Neutrophil (primary cell): ENCODE measurements at regions not wholly inside any gene's neighbourhood (a gene's known extent, or its start where the extent isn't known, plus 50 kb on each side); places are given as distances from the start of the nearest gene placed in this dataset.
"Not testable (repeated sequence)": the region's sequence is repeated elsewhere in the genome, so short reads cannot be mapped to it uniquely, and the experiment has no call there.

Source experiments
- H3K27ac ChIP-seq: fragments of 200-600 bp; sonication (generic); 2 replicates; pipeline ENCODE4 v1.5.1; 2016; ENCODE audit warnings: mild to moderate bottlenecking, moderate library complexity
- H3K27me3 ChIP-seq: fragments of 200-600 bp; sonication (generic); 2 replicates; pipeline ENCODE4 v1.6.0; 2016; ENCODE audit warnings: mild to moderate bottlenecking
- H3K36me3 ChIP-seq: fragments of 200-600 bp; sonication (generic); 2 replicates; pipeline ENCODE4 v1.5.1; 2017
- H3K4me1 ChIP-seq, 2 experiments: fragments of 200-600 bp in 1 of 2; sonication (generic) in 1 of 2; 1 replicate in 1 of 2; 2 replicates in 1 of 2; pipeline versions ENCODE4 v1.5.1 to v1.6.1; 2013 to 2016; ENCODE audit warnings: low read depth in 1 of 2, low read length in 1 of 2, mild to moderate bottlenecking in 1 of 2, moderate library complexity in 1 of 2; ENCODE audit not compliant: control insufficient read depth in 1 of 2, insufficient read depth in 1 of 2
- H3K4me3 ChIP-seq, 2 experiments: fragments of 200-600 bp in 1 of 2; sonication (generic) in 1 of 2; 1 replicate in 1 of 2; 2 replicates in 1 of 2; pipeline ENCODE4 v1.5.1; 2013 to 2016; ENCODE audit warnings: low read depth in 1 of 2, low read length in 1 of 2, mild to moderate bottlenecking in 1 of 2, moderate library complexity in 1 of 2
- H3K9me3 ChIP-seq: fragments of 200-600 bp; sonication (generic); 2 replicates; pipeline ENCODE4 v1.5.1; 2016
- TF ChIP-seq, protein P1 (sequence below): fragments of 200-600 bp; sonication (generic); IDR thresholded peaks from 2 replicates; pipeline ENCODE4 v1.5.1; 2016; ENCODE audit warnings: antibody characterized with exemption

DNA sequence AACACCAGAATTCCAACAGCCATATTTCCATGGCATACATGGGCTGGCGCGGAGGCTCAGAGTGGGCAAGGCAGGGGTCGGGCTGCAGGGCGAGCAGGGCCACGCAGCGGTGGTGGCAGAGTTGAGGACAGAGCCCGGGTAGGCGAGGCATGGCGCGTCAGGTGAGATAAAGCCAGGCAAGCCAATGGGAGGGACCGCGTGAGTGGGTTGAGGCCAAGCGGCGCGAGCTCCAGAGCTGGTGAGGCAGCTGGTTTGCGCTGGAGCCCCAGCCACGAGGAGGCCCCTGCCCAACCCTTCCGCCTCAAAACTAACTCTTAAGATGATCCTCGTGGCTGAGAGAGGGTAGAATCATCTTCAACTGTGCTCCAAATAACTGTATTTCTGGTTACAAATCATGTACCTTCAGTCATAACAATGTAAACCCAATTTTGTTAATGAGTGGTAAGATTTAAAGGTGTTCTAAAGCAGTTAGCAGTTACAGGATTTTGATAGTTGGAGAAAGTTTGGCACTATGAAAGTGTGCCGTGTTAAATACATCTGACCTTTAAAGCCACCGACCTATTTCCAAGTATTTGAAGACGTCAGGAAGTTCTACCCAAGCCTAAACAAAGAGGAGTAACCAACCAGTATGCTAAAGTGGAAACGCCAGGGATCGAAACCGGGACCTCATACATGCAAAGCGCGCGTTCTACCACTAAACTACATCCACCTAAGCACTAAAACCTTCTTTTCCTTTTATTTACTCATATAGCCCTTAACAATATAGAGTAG is 107.9 kb downstream of the GPX5 start:
- Histone ChIP-seq H3K9me3 (no peaks in the 10 kb centered on the region), H3K27me3 (peaks cover 68% of the 10 kb centered on the region), H3K36me3 (no peaks in the 10 kb centered on the region), H3K4me3 (no peak overlapping the region), H3K4me1 (no peaks in the 10 kb centered on the region), H3K27ac (no peak overlapping the region)
- TF ChIP-seq, protein P1, sequence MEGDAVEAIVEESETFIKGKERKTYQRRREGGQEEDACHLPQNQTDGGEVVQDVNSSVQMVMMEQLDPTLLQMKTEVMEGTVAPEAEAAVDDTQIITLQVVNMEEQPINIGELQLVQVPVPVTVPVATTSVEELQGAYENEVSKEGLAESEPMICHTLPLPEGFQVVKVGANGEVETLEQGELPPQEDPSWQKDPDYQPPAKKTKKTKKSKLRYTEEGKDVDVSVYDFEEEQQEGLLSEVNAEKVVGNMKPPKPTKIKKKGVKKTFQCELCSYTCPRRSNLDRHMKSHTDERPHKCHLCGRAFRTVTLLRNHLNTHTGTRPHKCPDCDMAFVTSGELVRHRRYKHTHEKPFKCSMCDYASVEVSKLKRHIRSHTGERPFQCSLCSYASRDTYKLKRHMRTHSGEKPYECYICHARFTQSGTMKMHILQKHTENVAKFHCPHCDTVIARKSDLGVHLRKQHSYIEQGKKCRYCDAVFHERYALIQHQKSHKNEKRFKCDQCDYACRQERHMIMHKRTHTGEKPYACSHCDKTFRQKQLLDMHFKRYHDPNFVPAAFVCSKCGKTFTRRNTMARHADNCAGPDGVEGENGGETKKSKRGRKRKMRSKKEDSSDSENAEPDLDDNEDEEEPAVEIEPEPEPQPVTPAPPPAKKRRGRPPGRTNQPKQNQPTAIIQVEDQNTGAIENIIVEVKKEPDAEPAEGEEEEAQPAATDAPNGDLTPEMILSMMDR, result no peak

DNA sequence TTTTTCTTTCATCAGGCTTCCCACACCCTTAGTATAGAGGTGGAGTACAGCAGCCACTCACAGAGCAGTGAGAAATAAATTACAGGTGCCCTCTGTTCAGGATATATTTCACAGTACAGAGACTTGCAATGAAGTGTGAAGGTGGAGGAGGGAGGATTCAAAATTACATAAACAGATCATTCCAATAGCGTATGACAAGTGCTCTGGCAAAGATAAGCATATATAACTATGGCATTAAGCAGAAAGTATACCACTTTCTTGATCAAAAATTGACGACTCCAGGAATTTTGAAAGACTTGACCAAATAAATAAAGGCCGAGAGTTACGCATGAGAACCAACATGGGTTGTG is 108.7 kb downstream of the GPX5 start:
- peaks cover 68% of the 10 kb centered on the region for H3K27me3 ChIP-seq

DNA sequence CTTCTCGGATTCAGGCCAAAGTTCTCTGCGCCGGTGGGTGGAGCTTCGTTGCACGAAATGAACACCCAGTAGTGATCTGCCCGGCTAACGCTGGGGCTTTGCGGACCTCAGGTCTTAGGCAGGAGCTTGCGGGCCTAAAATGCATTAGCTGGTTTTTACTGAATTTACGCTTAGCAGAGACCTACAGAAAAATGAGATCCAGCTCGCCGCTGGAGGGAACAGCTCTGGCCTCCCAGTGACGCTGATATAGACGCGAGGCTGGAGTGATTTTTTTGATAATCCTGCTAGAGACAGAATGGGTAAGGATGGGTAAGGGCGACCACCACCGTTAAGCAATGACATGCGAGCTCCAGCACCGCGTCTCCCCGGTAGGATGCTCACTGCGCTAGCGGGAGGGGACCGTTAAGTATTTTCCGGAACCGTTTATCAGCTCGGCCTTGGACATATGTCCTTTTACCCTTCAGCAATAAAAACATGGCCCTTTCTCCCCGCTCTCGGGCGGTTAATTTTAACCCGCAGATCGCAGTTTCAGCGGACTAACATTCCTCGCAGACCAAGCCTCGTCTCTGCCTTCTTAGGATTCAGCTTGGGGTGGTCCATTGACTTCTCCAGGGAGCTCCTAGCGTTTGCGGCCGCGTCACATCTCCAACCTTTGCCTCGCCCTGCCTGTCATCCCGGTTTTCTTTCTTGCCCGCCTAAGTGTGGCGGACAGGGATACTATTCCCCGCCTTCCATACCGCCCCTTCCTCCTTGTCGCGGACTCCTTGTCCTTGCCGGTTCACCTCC is 109.3 kb downstream of the GPX5 start:
- Histone ChIP-seq H3K36me3 (no peaks in the 10 kb centered on the region), H3K4me1 (no peaks in the 10 kb centered on the region), H3K27ac (no peak overlapping the region), H3K4me3 (no peak overlapping the region), H3K9me3 (no peaks in the 10 kb centered on the region), H3K27me3 (peaks cover 68% of the 10 kb centered on the region)
- TF ChIP-seq, protein P1, result no peak

More for the DNA sequence above, 108.7 kb downstream of the GPX5 start:
- Histone ChIP-seq H3K4me3 (no peak overlapping the region), H3K4me1 (no peaks in the 10 kb centered on the region), H3K36me3 (no peaks in the 10 kb centered on the region), H3K27ac (no peak overlapping the region), H3K9me3 (no peaks in the 10 kb centered on the region)
- TF ChIP-seq, protein P1, result no peak

DNA sequence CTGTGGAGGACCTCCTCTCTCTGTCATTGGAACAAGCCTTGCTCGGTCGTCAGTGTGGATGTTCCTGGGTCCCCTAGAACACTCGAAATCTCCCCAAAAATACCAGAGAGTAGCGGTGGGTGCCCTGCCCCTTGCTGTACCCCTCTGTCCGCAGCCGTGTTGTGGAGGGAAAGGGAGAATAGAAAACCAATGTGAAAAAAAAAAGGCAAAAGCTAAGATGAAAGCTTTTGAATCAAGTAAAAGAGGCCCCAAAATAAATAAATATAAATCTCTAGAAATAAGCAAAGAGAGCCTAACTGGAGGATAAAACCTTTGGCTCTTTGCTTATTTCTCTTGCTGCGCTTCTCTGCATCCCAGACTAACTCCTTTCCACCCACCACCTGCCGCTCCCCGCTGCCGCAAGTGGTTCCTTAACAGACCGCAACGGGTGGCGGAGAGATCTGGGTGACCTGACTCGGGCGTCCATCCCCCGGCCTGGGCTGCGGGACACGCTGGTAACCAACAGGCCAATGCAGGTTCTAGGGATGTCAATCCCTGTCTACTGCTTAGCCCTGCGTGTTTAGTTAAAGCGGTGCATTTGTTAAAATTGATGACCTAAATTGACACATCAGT is 110.0 kb downstream of the GPX5 start:
- TF ChIP-seq, protein P1, result no peak
- peaks cover 68% of the 10 kb centered on the region for H3K27me3 ChIP-seq
- H3K9me3 ChIP-seq, result no peaks in the 10 kb centered on the region
- H3K4me3 ChIP-seq, result no peak overlapping the region
- H3K4me1 ChIP-seq, result no peaks in the 10 kb centered on the region
- no peaks in the 10 kb centered on the region for H3K36me3 ChIP-seq
- H3K27ac ChIP-seq, result no peak overlapping the region

DNA sequence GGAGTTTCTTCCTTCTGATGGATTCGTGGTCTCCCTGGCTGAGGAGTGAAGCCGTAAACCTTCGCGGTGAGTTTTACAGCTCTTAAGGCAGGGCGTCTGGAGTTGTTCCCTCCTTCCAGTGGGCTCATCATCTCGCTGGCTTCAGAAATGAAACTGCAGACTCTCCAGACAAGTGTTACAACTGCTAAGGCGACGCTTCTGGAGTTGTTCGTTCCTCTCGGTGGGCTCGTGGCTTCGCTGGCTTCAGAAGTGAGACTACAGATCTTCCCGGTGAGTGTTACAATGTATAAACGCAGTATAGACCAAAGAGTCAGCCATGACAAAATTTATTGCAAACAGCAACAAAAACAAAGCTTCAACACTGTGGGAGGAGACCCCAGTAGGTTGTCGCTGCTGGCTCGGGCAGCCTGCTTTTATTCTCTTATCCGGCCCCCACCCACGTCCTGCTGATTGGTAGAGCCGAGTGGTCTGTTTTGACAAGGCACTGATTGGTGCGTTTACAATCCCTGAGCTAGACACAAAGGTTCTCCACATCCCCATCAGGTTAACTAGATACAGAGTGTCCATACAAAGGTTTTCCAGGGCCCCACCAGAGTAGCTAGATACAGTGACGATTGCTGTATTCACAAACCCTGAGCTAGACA is 113.2 kb downstream of the GPX5 start:
- H3K36me3 ChIP-seq, result no peaks in the 10 kb centered on the region
- H3K27me3 ChIP-seq, result peaks cover 52% of the 10 kb centered on the region
- no peak overlapping the region for H3K27ac ChIP-seq
- TF ChIP-seq, protein P1, result no peak
- no peak overlapping the region for H3K4me3 ChIP-seq
- H3K4me1 ChIP-seq, result no peaks in the 10 kb centered on the region
- no peaks in the 10 kb centered on the region for H3K9me3 ChIP-seq

DNA sequence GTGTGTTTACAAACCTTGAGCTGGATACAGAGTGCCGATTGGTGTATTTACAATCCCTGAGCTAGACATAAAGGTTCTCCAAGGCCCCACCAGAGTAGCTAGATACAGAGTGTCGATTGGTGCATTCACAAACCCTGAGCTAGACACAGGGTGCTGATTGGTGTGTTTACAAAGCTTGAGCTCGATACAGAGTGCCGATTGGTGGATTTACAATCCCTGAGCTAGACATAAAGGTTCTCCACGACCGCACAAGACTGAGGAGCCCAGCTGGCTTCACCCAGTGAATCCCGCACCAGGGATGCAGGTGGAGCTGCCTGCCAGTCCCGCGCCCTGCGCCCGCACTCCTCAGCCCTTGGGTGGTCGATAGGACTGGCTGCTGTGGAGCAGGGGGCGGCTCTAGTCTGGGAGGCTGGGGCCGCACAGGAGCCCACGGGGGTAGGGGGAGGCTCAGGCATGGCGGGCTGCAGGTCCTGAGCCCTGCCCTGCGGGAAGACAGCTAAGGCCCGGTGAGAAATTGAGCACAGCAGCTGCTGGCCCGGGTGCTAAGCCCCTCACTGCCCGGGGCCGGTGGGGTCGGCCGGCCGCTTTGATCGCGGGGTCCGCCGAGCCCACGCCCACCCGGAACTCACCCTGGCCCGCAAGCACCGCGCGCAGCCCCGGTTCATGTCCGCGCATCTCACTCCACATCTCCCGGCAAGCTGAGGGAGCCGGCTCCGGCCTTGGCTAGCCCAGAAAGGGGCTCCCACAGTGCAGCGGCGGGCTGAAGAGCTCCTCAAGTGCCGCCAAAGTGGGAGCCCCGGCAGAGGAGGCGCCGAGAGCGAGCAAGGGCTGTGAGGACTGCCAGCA is 114.0 kb downstream of the GPX5 start:
- not testable (repeated sequence) for H3K4me3 ChIP-seq, H3K36me3 ChIP-seq, H3K9me3 ChIP-seq, H3K4me1 ChIP-seq, H3K27ac ChIP-seq
- H3K27me3 ChIP-seq, result peaks cover 52% of the 10 kb centered on the region
